ENCODE measurements at regions not wholly inside any gene's neighbourhood (a gene's known extent, or its start where the extent isn't known, plus 50 kb on each side); places are given as distances from the start of the nearest gene placed in this dataset.

DNA sequence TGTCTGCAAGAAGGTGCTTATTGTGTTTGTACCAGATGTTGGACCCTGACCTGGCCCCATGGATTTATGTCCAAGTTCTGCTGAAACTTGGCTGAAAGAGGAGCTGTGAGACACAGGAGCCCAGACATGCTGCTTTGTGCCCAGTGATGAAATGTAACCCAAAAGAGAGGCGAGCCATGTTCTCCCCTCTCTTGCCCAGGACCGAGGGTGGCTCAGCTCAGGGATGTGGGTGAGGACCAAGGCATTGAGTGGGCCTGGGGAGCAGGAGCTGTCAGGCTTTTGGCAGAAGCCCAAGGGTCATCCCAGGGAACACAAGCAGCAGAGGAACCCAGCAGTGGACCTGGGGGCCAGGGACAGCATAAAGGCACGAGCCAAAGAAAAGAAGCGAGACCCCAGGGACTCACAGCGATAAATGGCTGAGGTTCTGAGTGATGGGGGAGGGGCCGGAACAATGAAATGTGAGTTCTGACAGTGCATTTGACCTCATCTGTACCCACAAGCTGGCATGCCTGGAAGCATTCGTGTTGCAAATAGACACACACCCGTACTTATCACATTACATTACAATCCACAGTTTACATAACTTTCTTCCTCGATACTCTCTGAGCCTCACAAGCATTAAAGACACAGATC lies 363.4 kb upstream of the JARID2 start:
- peaks cover 52% of the 10 kb centered on the region for H3K4me1 ChIP-seq
- H3K27ac ChIP-seq: peak overlapping the region; percentile 67
- H3K36me3 ChIP-seq (ENCODE audit: insufficient read depth in 1 of 2, low read depth in 1 of 2): no peaks in the 10 kb centered on the region
- TF ChIP-seq, protein P1, sequence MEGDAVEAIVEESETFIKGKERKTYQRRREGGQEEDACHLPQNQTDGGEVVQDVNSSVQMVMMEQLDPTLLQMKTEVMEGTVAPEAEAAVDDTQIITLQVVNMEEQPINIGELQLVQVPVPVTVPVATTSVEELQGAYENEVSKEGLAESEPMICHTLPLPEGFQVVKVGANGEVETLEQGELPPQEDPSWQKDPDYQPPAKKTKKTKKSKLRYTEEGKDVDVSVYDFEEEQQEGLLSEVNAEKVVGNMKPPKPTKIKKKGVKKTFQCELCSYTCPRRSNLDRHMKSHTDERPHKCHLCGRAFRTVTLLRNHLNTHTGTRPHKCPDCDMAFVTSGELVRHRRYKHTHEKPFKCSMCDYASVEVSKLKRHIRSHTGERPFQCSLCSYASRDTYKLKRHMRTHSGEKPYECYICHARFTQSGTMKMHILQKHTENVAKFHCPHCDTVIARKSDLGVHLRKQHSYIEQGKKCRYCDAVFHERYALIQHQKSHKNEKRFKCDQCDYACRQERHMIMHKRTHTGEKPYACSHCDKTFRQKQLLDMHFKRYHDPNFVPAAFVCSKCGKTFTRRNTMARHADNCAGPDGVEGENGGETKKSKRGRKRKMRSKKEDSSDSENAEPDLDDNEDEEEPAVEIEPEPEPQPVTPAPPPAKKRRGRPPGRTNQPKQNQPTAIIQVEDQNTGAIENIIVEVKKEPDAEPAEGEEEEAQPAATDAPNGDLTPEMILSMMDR (IDR thresholded peaks at IDR 0.05): no peak
- no peaks in the 10 kb centered on the region for H3K27me3 ChIP-seq (ENCODE audit: insufficient read depth in 3 of 3, low read length in 2 of 3)
- H3K9me3 ChIP-seq: no peaks in the 10 kb centered on the region
- DNase-seq (peak; percentile 41 to 76), ATAC-seq (peak; percentile 90 to 93 (median 92))
- intact Hi-C loops (cut with DNase I): loop anchor here (5.0 to 10.0 kb wide), 5 partner anchors 40 to 615 kb away; partner anchors contain the start of gene JARID2 (in 1 of the 2)
- 18 to 33% (median 27%) methylated on average over 9 of the region's 9 CpGs for WGBS, 3 donors
- H3K4me3 ChIP-seq: no peak overlapping the region

DNA sequence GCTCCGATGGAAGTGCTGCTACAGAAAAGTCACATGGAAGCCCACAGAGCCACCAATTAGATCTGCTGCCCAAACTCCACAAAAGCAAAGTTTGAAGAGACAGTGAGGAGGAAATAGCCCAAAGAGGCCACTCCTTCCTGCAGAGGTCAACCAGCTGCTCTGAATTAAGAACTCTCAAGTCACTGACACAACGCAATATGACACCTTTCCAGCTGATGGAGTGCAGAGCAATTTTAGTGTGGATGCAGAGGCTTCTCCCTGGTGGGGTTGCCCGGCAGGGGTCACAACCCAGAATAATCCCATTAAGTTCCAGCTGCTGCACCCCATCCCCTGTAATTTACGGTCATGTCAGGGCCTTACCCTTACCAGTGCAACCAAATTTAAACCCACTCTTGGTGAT lies 361.9 kb upstream of the JARID2 start:
- 48 to 58% (median 55%) methylated on average over 4 of the region's 4 CpGs for WGBS, 3 donors
- Histone ChIP-seq H3K27ac (no peak overlapping the region), H3K4me3 (no peak overlapping the region), H3K36me3 (ENCODE audit: insufficient read depth in 1 of 2, low read depth in 1 of 2) (no peaks in the 10 kb centered on the region), H3K9me3 (no peaks in the 10 kb centered on the region), H3K4me1 (peaks cover 51% of the 10 kb centered on the region), H3K27me3 (ENCODE audit: insufficient read depth in 3 of 3, low read length in 2 of 3) (no peaks in the 10 kb centered on the region)
- DNase-seq (no peak), ATAC-seq (no peak)
- intact Hi-C loops (cut with DNase I): loop anchor here (5.0 to 10.0 kb wide), 5 partner anchors 38 to 613 kb away; partner anchors contain the start of gene JARID2 (in 1 of the 2)
- TF ChIP-seq, protein P1 (IDR thresholded peaks at IDR 0.05): no peak

DNA sequence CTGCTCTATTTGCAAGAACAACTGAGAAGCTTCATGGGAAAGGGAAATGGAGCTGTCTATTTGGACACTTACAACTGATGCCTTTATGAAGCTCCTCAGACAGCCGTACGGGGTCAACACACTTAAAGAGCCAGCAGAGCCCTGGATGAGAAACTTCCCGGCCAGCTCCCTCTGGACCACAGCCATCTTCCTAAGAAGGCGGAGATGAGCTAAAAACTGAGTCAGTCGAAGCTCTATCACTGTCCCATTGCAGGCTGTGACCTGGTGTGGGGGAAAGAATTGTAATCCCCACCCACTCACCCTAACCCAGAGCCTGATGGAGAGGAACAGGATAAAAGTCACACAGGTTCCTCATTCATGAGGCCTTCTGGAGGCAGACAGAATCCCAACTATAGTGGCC lies 360.4 kb upstream of the JARID2 start:
- intact Hi-C loops (cut with DNase I): loop anchor here (5.0 to 10.0 kb wide), 3 partner anchors 37 to 359 kb away; partner anchors contain the start of gene JARID2 (in 1 of the 2)
- TF ChIP-seq, protein P1 (IDR thresholded peaks at IDR 0.05): no peak
- H3K9me3 ChIP-seq: no peaks in the 10 kb centered on the region
- H3K27ac ChIP-seq: no peak overlapping the region
- WGBS, 3 donors: 71 to 77% (median 71%) methylated on average over 5 of the region's 5 CpGs
- ATAC-seq (no peak), DNase-seq (no peak)
- no peaks in the 10 kb centered on the region for H3K36me3 ChIP-seq (ENCODE audit: insufficient read depth in 1 of 2, low read depth in 1 of 2)
- H3K27me3 ChIP-seq (ENCODE audit: insufficient read depth in 3 of 3, low read length in 2 of 3): no peaks in the 10 kb centered on the region
- no peak overlapping the region for H3K4me3 ChIP-seq
- peaks cover 51% of the 10 kb centered on the region for H3K4me1 ChIP-seq

DNA sequence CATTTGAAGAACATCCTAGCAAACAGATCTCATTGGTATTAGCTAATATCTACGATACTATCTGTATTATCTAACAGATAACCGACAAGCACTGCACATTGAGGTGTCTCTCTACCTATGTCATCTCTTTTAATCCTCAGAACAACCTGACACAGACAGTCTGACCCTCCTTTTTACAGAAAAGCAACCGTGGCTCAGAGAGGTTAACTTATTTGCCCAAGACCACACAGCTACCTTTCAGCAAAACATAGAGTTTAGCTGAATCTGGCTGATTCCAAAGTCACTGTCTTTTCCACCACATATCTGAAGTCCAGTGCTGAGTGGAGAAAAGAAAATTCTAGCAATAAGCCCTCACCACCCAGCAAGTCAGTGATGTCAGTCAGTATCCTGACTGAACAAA lies 358.7 kb upstream of the JARID2 start:
- H3K27ac ChIP-seq: no peak overlapping the region
- 93 to 99% (median 93%) methylated on average over 3 of the region's 3 CpGs for WGBS, 3 donors
- intact Hi-C loops (cut with DNase I): loop anchor here (5.0 to 10.0 kb wide), 3 partner anchors 35 to 358 kb away; partner anchors contain the start of gene JARID2 (in 1 of the 2)
- no peaks in the 10 kb centered on the region for H3K36me3 ChIP-seq (ENCODE audit: insufficient read depth in 1 of 2, low read depth in 1 of 2)
- no peaks in the 10 kb centered on the region for H3K9me3 ChIP-seq
- DNase-seq (no peak), ATAC-seq (no peak)
- TF ChIP-seq, protein P1 (IDR thresholded peaks at IDR 0.05): no peak
- H3K4me1 ChIP-seq: peaks cover 42% of the 10 kb centered on the region
- H3K27me3 ChIP-seq (ENCODE audit: insufficient read depth in 3 of 3, low read length in 2 of 3): no peaks in the 10 kb centered on the region
- no peak overlapping the region for H3K4me3 ChIP-seq
